GM10248 (cell line): ENCODE measurements at regions not wholly inside any gene's neighbourhood (a gene's known extent, or its start where the extent isn't known, plus 50 kb on each side); places are given as distances from the start of the nearest gene placed in this dataset.

Source experiments
- CTCF ChIA-PET: fragments of 300-600 bp; sonication (Branson Sonifier 250); formaldehyde crosslinking; extraction: SDS; loops from one replicate; lab custom pipeline; 2021; ENCODE audit warnings: antibody characterized with exemption; lab: Yijun Ruan, JAX
- POLR2A ChIA-PET: fragments of 350-650 bp; sonication (Branson Sonifier 250); formaldehyde crosslinking; extraction: SDS; loops from one replicate; lab custom pipeline; 2020; ENCODE audit warnings: antibody characterized with exemption; lab: Yijun Ruan, JAX
- DNase-seq: peaks from one replicate; pipeline ENCODE4 v3.0.0; 2012; ENCODE audit errors: extremely low spot score
- TF ChIP-seq, protein P1 (sequence below): IDR thresholded peaks from 2 replicates; pipeline ENCODE4 v1.5.1; 2012; ENCODE audit warnings: mild to moderate bottlenecking, low read depth; ENCODE audit errors: extremely low read depth, missing control alignments, control extremely low read depth

DNA sequence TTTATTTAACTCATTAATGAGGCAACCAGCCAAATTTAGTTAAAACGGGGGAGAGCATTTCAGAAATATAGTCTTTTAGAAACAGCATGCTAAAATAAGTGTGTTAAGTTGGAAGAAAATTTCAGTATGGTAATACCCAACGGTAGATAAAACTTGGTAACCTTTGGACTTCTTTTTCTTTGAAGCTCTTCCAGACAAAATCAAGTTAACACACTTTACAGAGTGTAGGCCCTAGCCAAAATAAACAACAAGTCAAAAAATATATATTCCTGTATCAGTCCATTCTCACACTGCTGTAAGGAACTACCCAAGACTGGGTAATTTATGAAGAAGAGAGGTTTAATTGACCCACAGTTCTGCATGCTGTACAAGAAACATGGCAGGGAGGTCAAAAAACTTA lies 279.6 kb downstream of the HIVEP2 start:
- TF ChIP-seq, protein P1, sequence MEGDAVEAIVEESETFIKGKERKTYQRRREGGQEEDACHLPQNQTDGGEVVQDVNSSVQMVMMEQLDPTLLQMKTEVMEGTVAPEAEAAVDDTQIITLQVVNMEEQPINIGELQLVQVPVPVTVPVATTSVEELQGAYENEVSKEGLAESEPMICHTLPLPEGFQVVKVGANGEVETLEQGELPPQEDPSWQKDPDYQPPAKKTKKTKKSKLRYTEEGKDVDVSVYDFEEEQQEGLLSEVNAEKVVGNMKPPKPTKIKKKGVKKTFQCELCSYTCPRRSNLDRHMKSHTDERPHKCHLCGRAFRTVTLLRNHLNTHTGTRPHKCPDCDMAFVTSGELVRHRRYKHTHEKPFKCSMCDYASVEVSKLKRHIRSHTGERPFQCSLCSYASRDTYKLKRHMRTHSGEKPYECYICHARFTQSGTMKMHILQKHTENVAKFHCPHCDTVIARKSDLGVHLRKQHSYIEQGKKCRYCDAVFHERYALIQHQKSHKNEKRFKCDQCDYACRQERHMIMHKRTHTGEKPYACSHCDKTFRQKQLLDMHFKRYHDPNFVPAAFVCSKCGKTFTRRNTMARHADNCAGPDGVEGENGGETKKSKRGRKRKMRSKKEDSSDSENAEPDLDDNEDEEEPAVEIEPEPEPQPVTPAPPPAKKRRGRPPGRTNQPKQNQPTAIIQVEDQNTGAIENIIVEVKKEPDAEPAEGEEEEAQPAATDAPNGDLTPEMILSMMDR, result no peak
- POLR2A ChIA-PET, result no interaction called here
- no peak for DNase-seq
- CTCF ChIA-PET, result no interaction called here

DNA sequence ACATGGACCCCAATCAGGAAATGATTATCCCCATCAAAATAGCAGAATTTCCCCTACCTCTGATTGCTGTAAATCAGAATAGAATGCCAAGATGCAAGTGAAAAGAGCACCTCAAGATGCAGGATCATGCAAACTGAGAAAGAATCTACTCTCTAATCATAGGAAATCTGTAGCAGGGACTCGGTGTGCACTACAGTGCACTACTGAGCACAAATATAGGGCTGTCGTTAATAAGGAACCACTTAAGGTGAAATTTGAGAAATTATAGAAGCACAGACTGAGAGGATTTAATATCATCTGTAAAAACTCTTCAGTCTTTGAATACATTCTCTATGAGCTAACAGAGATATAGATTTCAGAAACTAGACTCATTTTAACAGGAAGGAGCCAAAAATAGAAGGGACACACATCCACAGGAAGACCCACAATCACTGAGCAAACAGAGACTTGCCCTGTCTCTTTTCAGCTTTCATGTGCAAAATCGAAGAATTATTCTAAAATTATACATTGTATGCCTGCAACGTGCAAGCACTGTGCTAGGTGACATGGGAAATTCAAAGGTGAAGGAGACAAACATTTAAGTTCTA lies 278.3 kb downstream of the HIVEP2 start:
- TF ChIP-seq, protein P1, result no peak
- no peak for DNase-seq
- POLR2A ChIA-PET, result no interaction called here
- CTCF ChIA-PET, result interaction anchor here (0.8 kb wide), 1 partner anchor 27 kb away, joined by 3 read pairs; no protein-coding TSS in a partner anchor

- CTCF ChIA-PET, result interaction anchor here (1.6 kb wide), 1 partner anchor 13 kb away, joined by 3 read pairs; no protein-coding TSS in a partner anchor
- TF ChIP-seq, protein P1, result no peak
- POLR2A ChIA-PET, result no interaction called here
- DNase-seq, result no peak
These were observed 275.3 kb downstream of the HIVEP2 start for GRCh38 chr6:142669471-142670351.

GRCh38 chr6:142671791-142672190 lies 273.2 kb downstream of the HIVEP2 start:
- POLR2A ChIA-PET, result no interaction called here
- CTCF ChIA-PET, result interaction anchor here (1.0 to 1.2 kb wide), 2 partner anchors 10 to 21 kb away, joined by 4 to 5 read pairs; no protein-coding TSS in a partner anchor
- TF ChIP-seq, protein P1, result no peak
- no peak for DNase-seq

DNA sequence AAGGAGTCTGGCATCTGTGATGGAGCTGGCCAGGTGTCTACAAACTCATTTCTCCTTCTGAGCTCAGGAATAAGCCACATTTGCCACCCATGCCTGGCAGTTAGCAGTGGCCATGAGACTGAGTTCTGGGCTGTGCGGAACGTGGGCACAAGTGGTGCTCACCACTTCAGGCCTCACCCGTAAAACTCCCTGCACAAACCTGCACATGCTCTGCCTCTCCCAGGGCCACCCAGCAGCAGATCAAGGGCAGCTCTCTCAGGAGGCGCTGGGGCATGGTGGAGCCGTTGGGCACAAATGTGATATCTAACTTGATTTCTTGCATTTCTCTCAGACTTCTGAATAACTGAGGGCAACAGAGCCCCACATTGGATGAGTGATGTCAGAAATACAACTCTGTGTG lies 269.5 kb downstream of the HIVEP2 start:
- POLR2A ChIA-PET, result no interaction called here
- CTCF ChIA-PET, result interaction anchor here (1.2 kb wide), 1 partner anchor 752 kb away, joined by 4 read pairs; no protein-coding TSS in a partner anchor
- TF ChIP-seq, protein P1, result no peak
- DNase-seq, result no peak

- TF ChIP-seq, protein P1, result no peak
- POLR2A ChIA-PET, result no interaction called here
- no peak for DNase-seq
- CTCF ChIA-PET, result no interaction called here
These were observed 268.9 kb downstream of the HIVEP2 start for GRCh38 chr6:142676027-142676443.
